GM19324 (cell line): ENCODE measurements at regions not wholly inside any gene's neighbourhood (a gene's known extent, or its start where the extent isn't known, plus 50 kb on each side); places are given as distances from the start of the nearest gene placed in this dataset.
"Not testable (repeated sequence)": the region's sequence is repeated elsewhere in the genome, so short reads cannot be mapped to it uniquely, and the experiment has no call there.

Source experiments
- ATAC-seq: cut with Tn5 transposase; IDR thresholded peaks from one replicate; pipeline ENCODE4 v1.9.1; 2021; ENCODE audit warnings: mild to moderate bottlenecking, moderate library complexity; ENCODE audit not compliant: unreplicated experiment, low FRiP score

- no peak for ATAC-seq
Observed at GRCh38 chr10:43851030-43851429, 202.3 kb upstream of the ZNF32 start.

DNA sequence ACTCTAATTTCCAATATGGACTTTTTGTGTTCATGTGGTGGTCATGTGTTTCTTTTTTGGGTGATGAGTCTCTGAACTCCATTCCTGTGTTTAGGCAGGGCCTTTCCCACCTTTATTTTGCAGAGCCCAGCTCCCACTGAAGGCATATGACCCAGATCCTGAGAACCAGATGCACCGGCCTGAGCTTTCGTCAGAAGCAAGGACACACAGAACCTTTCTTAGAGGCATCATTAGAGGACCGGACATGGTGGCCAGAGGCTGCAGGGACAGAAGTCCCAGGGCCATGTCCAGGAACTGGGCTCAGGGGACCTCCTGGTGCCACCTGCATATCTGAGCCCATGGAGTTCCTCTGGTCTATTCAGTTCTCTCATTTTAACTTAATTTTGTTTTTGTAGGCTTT is 200.9 kb upstream of the ZNF32 start:
- ATAC-seq: no peak

DNA sequence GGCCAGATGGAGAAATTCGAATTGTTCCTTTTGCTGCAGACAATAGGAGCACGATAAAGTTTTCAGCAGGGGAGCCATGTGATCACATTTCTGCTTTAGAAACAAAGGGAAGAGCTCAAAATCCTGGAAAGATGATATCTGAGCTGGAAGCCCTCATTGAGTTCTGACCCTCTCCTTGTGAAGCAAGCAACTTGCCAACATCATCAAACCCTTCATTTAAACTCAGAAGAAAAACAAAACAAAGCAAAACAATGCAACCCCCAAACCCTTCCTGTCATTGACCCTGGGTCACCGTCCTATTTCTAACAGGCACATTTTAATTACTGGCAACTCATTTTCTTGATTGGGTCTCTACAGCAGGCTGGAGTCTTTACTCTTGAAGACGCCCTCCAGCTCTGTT is 198.3 kb upstream of the ZNF32 start:
- ATAC-seq: no peak

GRCh38 chr10:43846187-43846680 is 197.6 kb upstream of the ZNF32 start:
- ATAC-seq: no peak

DNA sequence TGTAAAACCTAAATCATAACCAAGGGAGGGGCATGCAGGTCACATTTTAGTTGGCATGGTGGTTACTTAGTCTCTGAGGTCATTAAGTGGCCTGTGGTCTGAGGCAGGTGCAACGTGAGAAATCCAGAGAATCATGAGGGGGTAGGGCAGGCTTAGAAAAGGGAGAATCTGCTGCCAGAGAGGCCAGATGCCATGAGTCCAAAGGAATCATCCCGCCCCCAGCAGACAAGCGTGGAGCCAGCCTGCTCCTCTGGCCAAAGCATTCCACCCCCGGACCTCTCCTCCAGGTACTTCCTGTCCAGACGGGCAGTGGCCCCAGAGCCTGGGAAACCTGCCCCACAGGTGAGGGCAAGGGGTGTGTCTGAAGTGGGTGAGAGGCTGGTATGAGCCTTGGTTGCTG is 196.4 kb upstream of the ZNF32 start:
- ATAC-seq: no peak

DNA sequence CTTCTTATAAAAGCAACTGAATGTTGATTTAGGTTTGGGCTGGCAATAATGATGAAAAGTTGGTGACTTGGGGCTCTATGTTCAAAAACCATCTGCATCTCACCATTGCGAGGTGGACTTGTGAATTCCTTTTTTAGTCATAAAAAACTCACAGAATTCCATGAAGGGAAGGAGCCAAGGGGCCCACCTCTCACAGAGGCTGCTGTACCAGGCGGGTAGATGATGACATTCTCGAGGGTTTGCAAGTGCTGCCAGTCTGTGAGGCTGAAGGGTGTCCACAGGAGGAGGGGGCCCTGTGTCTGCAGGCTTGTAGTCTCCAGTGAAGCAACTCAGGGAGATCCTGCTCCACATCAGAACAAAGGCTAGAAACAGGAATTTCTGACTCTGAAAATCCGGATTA is 195.5 kb upstream of the ZNF32 start:
- no peak for ATAC-seq

- no peak for ATAC-seq
Observed at GRCh38 chr10:43843321-43844101, 194.8 kb upstream of the ZNF32 start.

GRCh38 chr10:43842496-43842895 is 193.8 kb upstream of the ZNF32 start:
- ATAC-seq: no peak

DNA sequence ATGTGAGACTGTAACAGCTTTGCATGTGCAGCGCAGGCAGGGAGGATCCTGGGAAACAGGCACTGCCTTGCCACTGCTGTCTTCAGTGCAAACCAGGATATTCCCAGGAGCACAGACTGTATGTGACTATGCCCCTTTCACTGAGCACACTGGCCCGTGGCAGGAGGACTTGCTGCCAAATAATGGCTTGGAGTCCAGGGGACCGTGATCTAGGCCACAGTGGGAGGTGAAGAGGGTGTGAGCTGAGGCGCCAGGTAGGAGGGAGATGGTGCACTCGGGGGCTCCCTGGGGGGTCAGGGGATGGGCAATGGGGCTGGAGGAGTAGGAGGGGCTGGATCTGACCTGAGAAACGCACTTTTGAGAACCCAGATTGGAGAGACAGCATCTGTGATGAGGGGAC is 193.4 kb upstream of the ZNF32 start:
- no peak for ATAC-seq

GRCh38 chr10:43839973-43840372 is 191.3 kb upstream of the ZNF32 start:
- ATAC-seq: no peak

- not testable (repeated sequence) for ATAC-seq
Observed at GRCh38 chr10:43834751-43835150, 186.1 kb upstream of the ZNF32 start.

DNA sequence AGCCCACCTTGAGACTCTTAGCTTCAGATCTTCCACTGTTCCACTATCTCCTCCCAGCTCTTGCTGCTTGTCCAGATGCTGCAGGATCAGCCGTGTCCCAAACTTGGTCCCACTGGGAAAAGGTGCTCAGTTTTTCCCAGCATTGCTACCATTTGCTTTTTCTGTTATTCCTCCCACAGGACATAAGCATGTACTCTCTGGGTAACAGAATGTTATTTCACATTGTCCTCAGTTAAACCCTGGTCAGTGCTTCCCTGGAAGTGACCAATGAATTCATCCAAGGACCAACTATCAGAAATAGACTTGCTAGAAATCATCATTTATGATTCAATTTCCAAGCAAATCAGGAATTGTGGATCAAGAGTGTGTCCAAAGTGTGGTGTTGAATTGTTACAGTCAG is 179.2 kb upstream of the ZNF32 start:
- no peak for ATAC-seq

DNA sequence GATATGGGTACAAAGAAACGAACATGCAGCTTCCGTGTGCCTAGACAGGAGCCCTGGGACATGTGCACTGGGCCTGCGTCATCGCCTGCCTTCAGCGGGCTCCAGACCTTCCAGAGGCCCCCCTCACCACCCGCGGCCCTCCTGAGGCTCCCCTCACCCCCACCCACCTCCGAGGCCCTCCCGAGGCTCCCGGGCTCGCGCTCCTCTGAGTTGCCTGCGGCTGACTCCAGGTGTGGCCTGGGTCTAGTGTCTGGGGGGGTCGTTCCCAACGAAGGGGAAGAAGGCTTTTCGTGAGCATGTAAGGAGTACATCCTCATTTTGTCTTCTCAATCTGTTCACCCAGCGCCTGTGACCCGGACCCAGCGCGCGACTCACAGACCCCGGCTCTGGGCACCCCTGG is 177.3 kb upstream of the ZNF32 start:
- ATAC-seq: no peak

GRCh38 chr10:43825421-43825820 is 176.7 kb upstream of the ZNF32 start:
- no peak for ATAC-seq

- no peak for ATAC-seq
Observed at GRCh38 chr10:43824934-43825333, 176.3 kb upstream of the ZNF32 start.

GRCh38 chr10:43822631-43823580 is 174.2 kb upstream of the ZNF32 start:
- ATAC-seq: no peak

- ATAC-seq: no peak
Observed at GRCh38 chr10:43821103-43821502, 172.4 kb upstream of the ZNF32 start.

DNA sequence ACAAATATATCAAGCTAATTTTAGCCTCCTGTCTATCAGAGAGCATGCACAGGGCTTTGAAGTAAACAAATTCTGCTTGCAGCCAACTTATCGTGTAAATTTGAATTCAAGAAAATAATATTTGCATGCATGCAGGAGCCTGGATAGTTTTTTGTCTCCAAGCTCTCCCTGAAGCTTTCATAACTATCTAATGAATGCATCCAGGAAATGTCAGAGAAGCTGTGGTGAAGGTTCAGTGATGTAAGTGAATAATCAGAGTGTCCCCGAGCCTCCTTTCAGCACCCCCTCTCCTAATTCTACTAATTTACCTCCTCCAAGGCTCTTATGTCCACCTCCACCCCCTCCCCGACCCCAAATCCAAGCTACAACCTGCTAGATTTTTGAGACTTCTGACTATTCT is 172.0 kb upstream of the ZNF32 start:
- ATAC-seq: no peak

DNA sequence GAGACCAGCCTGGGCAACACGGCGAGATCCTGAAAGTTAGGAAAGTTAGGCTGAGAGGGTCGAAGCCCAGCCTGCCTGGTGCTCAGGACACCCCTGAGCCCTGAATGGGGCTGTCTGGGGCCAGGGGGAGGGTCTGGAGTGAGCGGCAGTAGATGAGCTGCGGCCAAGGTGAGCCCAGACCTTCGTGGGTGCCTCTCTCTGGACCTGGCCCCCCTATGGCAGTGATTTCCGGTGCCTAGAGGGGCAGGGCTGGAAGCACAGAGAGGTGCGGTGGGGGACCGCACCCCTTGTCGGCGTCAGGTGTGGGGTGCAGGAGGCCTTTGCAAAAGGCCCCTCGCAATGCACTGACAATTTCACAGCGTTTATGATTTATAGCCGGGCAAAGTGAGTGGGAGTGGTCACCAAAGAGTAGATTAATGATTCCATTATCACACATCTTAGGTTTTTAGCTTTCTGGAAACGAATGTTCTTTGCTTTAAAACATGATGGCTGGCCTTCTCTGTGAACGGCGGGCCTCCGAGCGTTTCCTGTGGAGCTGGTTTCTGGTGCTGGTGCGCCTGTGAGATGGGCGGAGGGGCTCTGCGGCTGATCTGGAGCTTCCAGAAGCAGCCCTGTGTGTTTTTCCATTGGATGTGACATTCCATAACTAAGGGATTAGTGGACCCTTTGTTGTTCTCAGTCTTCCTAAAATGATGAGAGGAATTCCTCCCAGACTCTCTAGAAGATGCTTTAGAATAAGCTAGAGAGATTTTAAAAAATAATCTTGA is 171.0 kb upstream of the ZNF32 start:
- no peak for ATAC-seq

DNA sequence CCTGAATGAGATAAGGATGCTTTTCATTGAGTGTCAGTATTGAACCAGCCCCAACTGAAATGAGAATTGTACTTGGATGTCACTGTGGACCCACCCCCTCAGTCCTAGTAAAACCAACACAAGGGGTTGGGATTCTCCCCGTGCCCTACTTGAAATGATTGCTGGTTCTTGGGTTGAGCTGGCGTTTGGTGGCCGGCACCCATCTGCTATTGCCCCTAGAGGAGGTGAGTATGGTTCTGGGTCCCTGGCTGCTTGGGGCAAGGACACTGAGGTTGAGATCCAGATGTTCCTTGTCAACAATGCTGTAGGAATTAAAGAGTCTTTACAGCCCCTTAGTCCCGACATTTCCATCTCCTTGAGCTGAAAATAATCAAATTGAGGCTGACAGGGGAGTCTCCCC is 170.0 kb upstream of the ZNF32 start:
- no peak for ATAC-seq

GRCh38 chr10:43817368-43817767 is 168.7 kb upstream of the ZNF32 start:
- ATAC-seq: no peak
